ENCODE measurements at regions not wholly inside any gene's neighbourhood (a gene's known extent, or its start where the extent isn't known, plus 50 kb on each side); places are given as distances from the start of the nearest gene placed in this dataset.

GRCh38 chr9:23434654-23435053, 391.4 kb downstream of the ELAVL2 start:
- H3K27me3 ChIP-seq: no peaks in the 10 kb centered on the region
- in situ Hi-C loops (cut with MboI; ENCODE audit: low sequenced_read_pairs in 4 of 4) (no loop called here), intact Hi-C loops (cut with DNase I; ENCODE audit: low total_unique reads) (no loop called here)
- H3K4me3 ChIP-seq: no peak overlapping the region
- H3K4me1 ChIP-seq: no peaks in the 10 kb centered on the region
- no peaks in the 10 kb centered on the region for H3K36me3 ChIP-seq
- ATAC-seq (no peak), DNase-seq (no peak)
- no peaks in the 10 kb centered on the region for H3K9me3 ChIP-seq
- no peak for TF ChIP-seq CTCF (IDR thresholded peaks at IDR 0.05 in 4 of 5, conservative IDR thresholded peaks at IDR 0.05 in 1 of 5)
- TF ChIP-seq POLR2A (IDR thresholded peaks at IDR 0.05): no peak
- H3K27ac ChIP-seq: no peak overlapping the region

- H3K27ac ChIP-seq: no peak overlapping the region
- in situ Hi-C loops (cut with MboI; ENCODE audit: low sequenced_read_pairs in 4 of 4): no loop called here
- no peak for TF ChIP-seq POLR2A (IDR thresholded peaks at IDR 0.05)
- TF ChIP-seq CTCF (IDR thresholded peaks at IDR 0.05 in 4 of 5, conservative IDR thresholded peaks at IDR 0.05 in 1 of 5): no peak
- ATAC-seq: no peak
- no peak overlapping the region for H3K4me3 ChIP-seq
- H3K4me1 ChIP-seq: no peaks in the 10 kb centered on the region
- DNase-seq: no peak
- no peaks in the 10 kb centered on the region for H3K27me3 ChIP-seq
- intact Hi-C loops (cut with DNase I; ENCODE audit: low total_unique reads): no loop called here
- H3K36me3 ChIP-seq: no peaks in the 10 kb centered on the region
- H3K9me3 ChIP-seq: no peaks in the 10 kb centered on the region
Observed at GRCh38 chr9:23438299-23438907, 387.6 kb downstream of the ELAVL2 start.

GRCh38 chr9:23441275-23441674, 384.8 kb downstream of the ELAVL2 start:
- Histone ChIP-seq H3K9me3 (no peaks in the 10 kb centered on the region), H3K36me3 (no peaks in the 10 kb centered on the region), H3K27ac (no peak overlapping the region), H3K4me3 (no peak overlapping the region), H3K27me3 (no peaks in the 10 kb centered on the region), H3K4me1 (no peaks in the 10 kb centered on the region)
- TF ChIP-seq CTCF (IDR thresholded peaks at IDR 0.05 in 4 of 5, conservative IDR thresholded peaks at IDR 0.05 in 1 of 5) (no peak), POLR2A (IDR thresholded peaks at IDR 0.05) (no peak)
- ATAC-seq (no peak), DNase-seq (no peak)
- in situ Hi-C loops (cut with MboI; ENCODE audit: low sequenced_read_pairs in 4 of 4): no loop called here
- intact Hi-C loops (cut with DNase I; ENCODE audit: low total_unique reads): no loop called here

GRCh38 chr9:23444658-23445057, 381.4 kb downstream of the ELAVL2 start:
- no peak for ATAC-seq
- in situ Hi-C loops (cut with MboI; ENCODE audit: low sequenced_read_pairs in 4 of 4) (no loop called here), intact Hi-C loops (cut with DNase I; ENCODE audit: low total_unique reads) (no loop called here)

More at GRCh38 chr9:23444658-23445057, 381.4 kb downstream of the ELAVL2 start:
- no peaks in the 10 kb centered on the region for H3K27me3 ChIP-seq
- H3K27ac ChIP-seq: no peak overlapping the region
- TF ChIP-seq POLR2A (IDR thresholded peaks at IDR 0.05): no peak
- no peak for TF ChIP-seq CTCF (IDR thresholded peaks at IDR 0.05 in 4 of 5, conservative IDR thresholded peaks at IDR 0.05 in 1 of 5)
- no peaks in the 10 kb centered on the region for H3K36me3 ChIP-seq
- no peaks in the 10 kb centered on the region for H3K4me1 ChIP-seq
- H3K9me3 ChIP-seq: no peaks in the 10 kb centered on the region
- no peak for DNase-seq
- no peak overlapping the region for H3K4me3 ChIP-seq

All from gastrocnemius medialis (tissue), 4 donors.